Caco-2 (cell line): ENCODE measurements at regions not wholly inside any gene's neighbourhood (a gene's known extent, or its start where the extent isn't known, plus 50 kb on each side); places are given as distances from the start of the nearest gene placed in this dataset.

Experiments
- BruUV-seq: library from RNA; stranded (reverse); fragments of 400-500 nt; replicated peaks from 2 replicates; lab custom pipeline; 2021; lab: Mats Ljungman, UMichigan
- CTCF ChIA-PET: fragments of 300-600 bp; sonication (Branson Sonifier 250); formaldehyde crosslinking; loops from one replicate; lab custom pipeline; 2022; ENCODE audit warnings: antibody characterized with exemption; lab: Charles Lee
- POLR2A ChIA-PET: fragments of 300-600 bp; sonication (Branson Sonifier 250); formaldehyde crosslinking; loops from one replicate; lab custom pipeline; 2022; ENCODE audit warnings: antibody characterized with exemption; lab: Charles Lee
- DNase-seq, 2 experiments: peaks; one replicate each; pipeline versions ENCODE4 v3.0.0 to v3.0.0-alpha.2; 2020 to 2022
- H3K27me3 ChIP-seq: replicated peaks from 2 replicates; pipeline ENCODE4 v1.6.0; 2011; ENCODE audit warnings: low read length; ENCODE audit not compliant: control insufficient read depth, insufficient read depth
- H3K36me3 ChIP-seq: 2 replicates; pipeline ENCODE4 v1.5.1; 2011; ENCODE audit warnings: low read length; ENCODE audit not compliant: control insufficient read depth, insufficient read depth
- H3K4me1 ChIP-seq: fragments of 250-450 bp; sonication (Bioruptor Pico); 2 replicates; pipeline ENCODE4 v1.5.1; 2020; ENCODE audit warnings: mild to moderate bottlenecking
- H3K4me3 ChIP-seq: 2 replicates; pipeline ENCODE4 v1.5.1; 2011; ENCODE audit warnings: low read depth, mild to moderate bottlenecking, control low read depth, low read length
- H3K9me3 ChIP-seq: fragments of 250-450 bp; sonication (Bioruptor Pico); 2 replicates; pipeline ENCODE4 v1.5.1; 2020; ENCODE audit warnings: mild to moderate bottlenecking, moderate library complexity
- H3K27ac Mint-ChIP-seq: one replicate; pipeline ENCODE4 v1.8.0; 2022; ENCODE audit warnings: mixed read lengths; ENCODE audit not compliant: unreplicated experiment
- H3K27me3 Mint-ChIP-seq: one replicate; pipeline ENCODE4 v1.8.0; 2022; ENCODE audit warnings: mixed read lengths; ENCODE audit not compliant: insufficient read depth, unreplicated experiment
- H3K36me3 Mint-ChIP-seq: one replicate; pipeline ENCODE4 v1.8.0; 2022; ENCODE audit warnings: mild to moderate bottlenecking, mixed read lengths; ENCODE audit not compliant: insufficient read depth, unreplicated experiment
- H3K4me1 Mint-ChIP-seq: one replicate; pipeline ENCODE4 v1.8.0; 2022; ENCODE audit warnings: low read depth, mixed read lengths; ENCODE audit not compliant: unreplicated experiment
- H3K4me3 Mint-ChIP-seq: one replicate; pipeline ENCODE4 v1.8.0; 2022; ENCODE audit warnings: mild to moderate bottlenecking, moderate library complexity, mixed read lengths; ENCODE audit not compliant: unreplicated experiment
- H3K9me3 Mint-ChIP-seq: one replicate; pipeline ENCODE4 v1.8.0; 2022; ENCODE audit warnings: mixed read lengths; ENCODE audit not compliant: unreplicated experiment
- intact Hi-C: fragments of 100-400 bp; cut with micrococcal nuclease; formaldehyde crosslinking; loops from one replicate; pipeline ENCODE4 v1.10.0; 2022; ENCODE audit not compliant: unreplicated experiment
- TF ChIP-seq, protein P1 (sequence below), 2 experiments: fragments of 200-600 bp in 1 of 2; IDR thresholded peaks; 1 replicate in 1 of 2; 2 replicates in 1 of 2; pipeline versions ENCODE4 v1.5.1 to v1.8.0; 2011 to 2022; ENCODE audit warnings: antibody characterized with exemption in 1 of 2, control low read depth in 1 of 2, inconsistent platforms in 1 of 2, low read depth in 1 of 2, low read length in 1 of 2, mild to moderate bottlenecking in 1 of 2, moderate library complexity in 1 of 2; ENCODE audit not compliant: insufficient read depth in 1 of 2, severe bottlenecking in 1 of 2, unreplicated experiment in 1 of 2

DNA sequence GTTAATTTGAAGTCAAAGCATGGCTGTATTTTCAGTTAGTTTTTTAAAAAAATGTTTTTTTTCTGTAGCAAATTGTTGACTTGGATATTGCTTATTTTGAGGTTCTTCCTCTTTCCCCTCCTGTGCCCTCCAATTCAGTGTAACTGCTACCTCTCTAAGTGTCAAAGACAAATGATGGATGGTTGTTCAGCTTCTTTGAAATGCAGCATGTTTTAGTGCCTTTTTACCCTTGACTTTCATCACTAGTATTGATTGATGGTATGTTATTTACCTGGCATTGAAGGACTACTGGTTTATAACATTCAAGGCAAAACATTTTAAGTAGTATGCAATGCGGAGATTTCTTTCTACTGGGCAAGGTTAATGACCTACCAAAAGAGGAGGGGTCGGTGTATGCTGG is 281.0 kb upstream of the FAT1 start:
- H3K9me3 ChIP-seq: no peaks in the 10 kb centered on the region
- no peaks in the 10 kb centered on the region for H3K9me3 Mint-ChIP-seq
- no peaks in the 10 kb centered on the region for H3K36me3 Mint-ChIP-seq
- H3K4me1 Mint-ChIP-seq: no peaks in the 10 kb centered on the region
- no peak for DNase-seq
- no peak overlapping the region for H3K4me3 ChIP-seq
- no peaks in the 10 kb centered on the region for H3K4me1 ChIP-seq
- no peaks in the 10 kb centered on the region for H3K36me3 ChIP-seq
- ChIA-PET CTCF (no interaction called here), POLR2A (no interaction called here)
- TF ChIP-seq, protein P1, sequence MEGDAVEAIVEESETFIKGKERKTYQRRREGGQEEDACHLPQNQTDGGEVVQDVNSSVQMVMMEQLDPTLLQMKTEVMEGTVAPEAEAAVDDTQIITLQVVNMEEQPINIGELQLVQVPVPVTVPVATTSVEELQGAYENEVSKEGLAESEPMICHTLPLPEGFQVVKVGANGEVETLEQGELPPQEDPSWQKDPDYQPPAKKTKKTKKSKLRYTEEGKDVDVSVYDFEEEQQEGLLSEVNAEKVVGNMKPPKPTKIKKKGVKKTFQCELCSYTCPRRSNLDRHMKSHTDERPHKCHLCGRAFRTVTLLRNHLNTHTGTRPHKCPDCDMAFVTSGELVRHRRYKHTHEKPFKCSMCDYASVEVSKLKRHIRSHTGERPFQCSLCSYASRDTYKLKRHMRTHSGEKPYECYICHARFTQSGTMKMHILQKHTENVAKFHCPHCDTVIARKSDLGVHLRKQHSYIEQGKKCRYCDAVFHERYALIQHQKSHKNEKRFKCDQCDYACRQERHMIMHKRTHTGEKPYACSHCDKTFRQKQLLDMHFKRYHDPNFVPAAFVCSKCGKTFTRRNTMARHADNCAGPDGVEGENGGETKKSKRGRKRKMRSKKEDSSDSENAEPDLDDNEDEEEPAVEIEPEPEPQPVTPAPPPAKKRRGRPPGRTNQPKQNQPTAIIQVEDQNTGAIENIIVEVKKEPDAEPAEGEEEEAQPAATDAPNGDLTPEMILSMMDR (IDR thresholded peaks at IDR 0.05; ENCODE audit: insufficient read depth in 1 of 2, low read depth in 1 of 2, low read length in 1 of 2, severe bottlenecking in 1 of 2, unreplicated experiment in 1 of 2): no peak
- H3K4me3 Mint-ChIP-seq: no peak overlapping the region
- intact Hi-C loops: no loop called here
- no peak overlapping the region for H3K27ac Mint-ChIP-seq
- no TSS peak for BruUV-seq
- H3K27me3 ChIP-seq: no peaks in the 10 kb centered on the region
- H3K27me3 Mint-ChIP-seq: peaks cover 7% of the 10 kb centered on the region

DNA sequence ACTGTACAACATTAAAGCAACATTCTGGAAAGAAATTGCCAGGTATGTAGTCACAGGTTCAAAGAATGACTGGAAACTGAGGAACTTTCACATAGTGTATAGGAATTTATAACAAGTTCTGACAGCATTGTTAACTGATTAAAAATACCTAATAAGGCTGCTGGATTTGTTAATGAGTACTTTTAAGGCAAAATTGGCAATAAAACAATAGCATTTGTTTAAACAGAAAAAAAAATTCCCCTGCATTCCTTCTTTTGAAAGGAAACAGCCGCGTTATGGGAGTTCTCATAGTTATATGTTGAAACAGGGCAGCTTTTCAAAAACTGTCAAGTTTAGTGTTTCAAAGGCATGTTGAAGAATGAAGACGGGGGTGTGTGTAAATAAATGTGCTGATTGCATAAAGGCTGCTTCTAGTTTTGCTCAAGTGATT is 282.5 kb upstream of the FAT1 start:
- H3K36me3 Mint-ChIP-seq: no peaks in the 10 kb centered on the region
- H3K9me3 Mint-ChIP-seq: no peaks in the 10 kb centered on the region
- no peaks in the 10 kb centered on the region for H3K9me3 ChIP-seq
- ChIA-PET POLR2A (no interaction called here), CTCF (no interaction called here)
- H3K4me3 Mint-ChIP-seq: no peak overlapping the region
- BruUV-seq: no TSS peak
- no peaks in the 10 kb centered on the region for H3K36me3 ChIP-seq
- intact Hi-C loops: no loop called here
- H3K27me3 Mint-ChIP-seq: peaks cover 7% of the 10 kb centered on the region
- DNase-seq: no peak
- TF ChIP-seq, protein P1 (IDR thresholded peaks at IDR 0.05; ENCODE audit: insufficient read depth in 1 of 2, low read depth in 1 of 2, low read length in 1 of 2, severe bottlenecking in 1 of 2, unreplicated experiment in 1 of 2): no peak
- no peaks in the 10 kb centered on the region for H3K27me3 ChIP-seq
- H3K4me1 Mint-ChIP-seq: no peaks in the 10 kb centered on the region
- H3K4me3 ChIP-seq: no peak overlapping the region
- no peak overlapping the region for H3K27ac Mint-ChIP-seq
- no peaks in the 10 kb centered on the region for H3K4me1 ChIP-seq

DNA sequence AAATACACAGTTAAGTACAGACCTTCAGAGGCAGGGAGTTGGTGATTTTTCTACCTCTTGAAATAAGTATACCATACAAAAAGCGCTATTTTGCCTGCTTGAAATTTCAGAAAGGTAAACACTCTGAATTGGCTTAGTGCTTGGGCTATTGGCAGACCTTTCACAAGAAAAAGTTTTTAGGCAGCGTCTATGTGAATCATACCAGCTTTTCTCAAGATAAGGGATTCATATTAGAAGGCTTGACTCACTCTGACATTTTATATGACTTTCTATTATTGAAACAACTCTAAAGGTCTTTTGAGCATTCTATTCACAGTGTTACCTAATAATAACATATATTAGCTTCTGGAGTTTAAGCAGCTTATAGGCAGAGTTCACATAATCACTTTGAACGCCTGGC is 286.4 kb upstream of the FAT1 start:
- no TSS peak for BruUV-seq
- CTCF ChIA-PET: no interaction called here
- POLR2A ChIA-PET: no interaction called here
- H3K4me1 Mint-ChIP-seq: no peaks in the 10 kb centered on the region
- H3K4me3 Mint-ChIP-seq: no peak overlapping the region
- intact Hi-C loops: no loop called here
- TF ChIP-seq, protein P1 (IDR thresholded peaks at IDR 0.05; ENCODE audit: insufficient read depth in 1 of 2, low read depth in 1 of 2, low read length in 1 of 2, severe bottlenecking in 1 of 2, unreplicated experiment in 1 of 2): no peak
- no peaks in the 10 kb centered on the region for H3K9me3 ChIP-seq
- DNase-seq: no peak
- H3K27me3 Mint-ChIP-seq: peaks cover 3% of the 10 kb centered on the region
- H3K9me3 Mint-ChIP-seq: no peaks in the 10 kb centered on the region
- H3K4me1 ChIP-seq: no peaks in the 10 kb centered on the region
- no peaks in the 10 kb centered on the region for H3K36me3 Mint-ChIP-seq
- no peaks in the 10 kb centered on the region for H3K27me3 ChIP-seq
- no peak overlapping the region for H3K4me3 ChIP-seq
- no peak overlapping the region for H3K27ac Mint-ChIP-seq
- H3K36me3 ChIP-seq: no peaks in the 10 kb centered on the region
